Endothelial cell of umbilical vein (primary cell): ENCODE measurements at regions not wholly inside any gene's neighbourhood (a gene's known extent, or its start where the extent isn't known, plus 50 kb on each side); places are given as distances from the start of the nearest gene placed in this dataset.

Source experiments
- BruUV-seq: library from RNA; stranded (reverse); fragments of 400-500 nt; replicated peaks from 2 replicates; lab custom pipeline; 2021; lab: Mats Ljungman, UMichigan
- CTCF ChIA-PET: fragments of 300-600, 350-600 bp; sonication (Branson Sonifier 250); formaldehyde crosslinking; loops from one replicate; lab custom pipeline; 2021; ENCODE audit warnings: antibody characterized with exemption, inconsistent platforms; lab: Charles Lee
- POLR2A ChIA-PET: fragments of 300-600, 350-600 bp; sonication (Branson Sonifier 250); formaldehyde crosslinking; loops from one replicate; lab custom pipeline; 2021; ENCODE audit warnings: antibody characterized with exemption, inconsistent platforms; lab: Charles Lee
- DNase-seq: peaks from one replicate; pipeline ENCODE4 v3.0.0-alpha.2; 2011; ENCODE audit warnings: low read depth, low spot score
- FAIRE-seq: peaks from 2 replicates; lab custom pipeline; 2011; peaks lifted over from hg19 to GRCh38; lab: Jason Lieb, UNC
- H2AFZ ChIP-seq: 2 replicates; pipeline ENCODE4 v1.6.0; 2012; ENCODE audit warnings: low read depth, low read length, control low read depth, inconsistent platforms
- H3K27ac ChIP-seq: 2 replicates; pipeline ENCODE4 v1.5.1; 2011; ENCODE audit warnings: low read depth, mild to moderate bottlenecking, control low read depth, low read length, moderate library complexity; ENCODE audit not compliant: insufficient read depth
- H3K27me3 ChIP-seq, 2 experiments: 2 replicates each; pipeline versions ENCODE4 v1.6.0 to v1.6.1; 2011; ENCODE audit warnings: low read length in 2 of 2, mixed read lengths in 1 of 2; ENCODE audit not compliant: control insufficient read depth in 2 of 2, insufficient read depth in 2 of 2
- H3K36me3 ChIP-seq, 2 experiments: 2 replicates in 1 of 2; 3 replicates in 1 of 2; pipeline ENCODE4 v1.5.1; 2011; ENCODE audit warnings: low read length in 2 of 2, mild to moderate bottlenecking in 1 of 2, moderate library complexity in 1 of 2; ENCODE audit not compliant: control insufficient read depth in 2 of 2, insufficient read depth in 2 of 2; ENCODE audit errors: extremely low read depth in 1 of 2
- H3K4me1 ChIP-seq: 3 replicates; pipeline ENCODE4 v1.5.1; 2011; ENCODE audit warnings: mild to moderate bottlenecking, low read length; ENCODE audit not compliant: control insufficient read depth, insufficient read depth; ENCODE audit errors: extremely low read depth
- H3K4me2 ChIP-seq: 2 replicates; pipeline ENCODE4 v1.6.1; 2011; ENCODE audit warnings: low read length, control low read depth, mixed read lengths; ENCODE audit not compliant: insufficient read depth
- H3K4me3 ChIP-seq, 3 experiments: fragments of 200-600 bp in 1 of 3; sonication (generic), shearing (Covaris generic) in 1 of 3; replicated peaks in 1 of 3; 2 replicates each; pipeline ENCODE4 v1.5.1; 2011 to 2016; ENCODE audit warnings: control low read depth in 3 of 3, low read length in 3 of 3, mild to moderate bottlenecking in 2 of 3, inconsistent platforms in 1 of 3, low read depth in 1 of 3, moderate library complexity in 1 of 3; ENCODE audit not compliant: insufficient read depth in 1 of 3
- H3K79me2 ChIP-seq: 2 replicates; pipeline ENCODE4 v1.6.0; 2012; ENCODE audit warnings: low read length, inconsistent platforms; ENCODE audit not compliant: control insufficient read depth, insufficient read depth
- H3K9ac ChIP-seq: replicated peaks from 2 replicates; pipeline ENCODE3; 2011; ENCODE audit warnings: low read length, control low read depth; ENCODE audit not compliant: insufficient read depth; ENCODE audit errors: extremely low read depth
- H3K9me1 ChIP-seq: replicated peaks from 3 replicates; pipeline ENCODE4 v1.6.0; 2011; ENCODE audit warnings: mild to moderate bottlenecking, low read length; ENCODE audit not compliant: control insufficient read depth, insufficient read depth; ENCODE audit errors: extremely low read depth
- H3K9me3 ChIP-seq: replicated peaks from 2 replicates; pipeline ENCODE4 v1.5.1; 2012; ENCODE audit warnings: low read length, inconsistent platforms; ENCODE audit not compliant: control insufficient read depth, insufficient read depth
- H4K20me1 ChIP-seq: replicated peaks from 2 replicates; pipeline ENCODE3; 2011; ENCODE audit warnings: mild to moderate bottlenecking, low read length; ENCODE audit not compliant: control insufficient read depth, insufficient read depth; ENCODE audit errors: extremely low read depth
- CTCF ChIP-seq, 2 donors: IDR thresholded peaks; 1 replicate in 1 of 2; 2 replicates in 1 of 2; pipeline ENCODE4 v1.5.1; 2011; ENCODE audit warnings: low read length in 2 of 2, mild to moderate bottlenecking in 2 of 2, moderate library complexity in 2 of 2, control low read depth in 1 of 2, inconsistent platforms in 1 of 2, low read depth in 1 of 2; ENCODE audit not compliant: insufficient read depth in 1 of 2; ENCODE audit errors: extremely low read depth in 1 of 2
- EZH2 ChIP-seq: IDR thresholded peaks from 2 replicates; pipeline ENCODE4 v1.6.1; 2012; ENCODE audit warnings: borderline replicate concordance, low read depth, mild to moderate bottlenecking, moderate library complexity, low read length, inconsistent platforms; ENCODE audit not compliant: severe bottlenecking
- FOS ChIP-seq: IDR thresholded peaks from 2 replicates; pipeline ENCODE4 v1.6.1; 2011; ENCODE audit warnings: mild to moderate bottlenecking, low read length, moderate library complexity, borderline replicate concordance; ENCODE audit not compliant: insufficient read depth
- GATA2 ChIP-seq: IDR thresholded peaks from 2 replicates; pipeline ENCODE4 v1.7.0; 2011; ENCODE audit warnings: low read depth, mild to moderate bottlenecking, moderate library complexity, mixed read lengths, low read length; ENCODE audit not compliant: insufficient read length, insufficient read depth
- JUN ChIP-seq: IDR thresholded peaks from 2 replicates; pipeline ENCODE4 v1.6.1; 2011; ENCODE audit warnings: borderline replicate concordance, low read depth; ENCODE audit not compliant: insufficient read length, insufficient read depth
- MAX ChIP-seq: IDR thresholded peaks from 2 replicates; pipeline ENCODE4 v1.6.1; 2011; ENCODE audit not compliant: insufficient read depth, insufficient read length
- MYC ChIP-seq: IDR thresholded peaks from one replicate; pipeline ENCODE4 v1.6.1; 2011; ENCODE audit warnings: mild to moderate bottlenecking, low read depth, low read length
- POLR2A ChIP-seq: IDR thresholded peaks from 2 replicates; pipeline ENCODE4 v1.6.1; 2012; ENCODE audit warnings: low read depth, mild to moderate bottlenecking, control low read depth, low read length
- POLR2AphosphoS5 ChIP-seq: IDR thresholded peaks from 2 replicates; pipeline ENCODE4 v1.6.1; 2012; ENCODE audit warnings: low read depth, mild to moderate bottlenecking, control low read depth, low read length, moderate library complexity; ENCODE audit not compliant: insufficient read depth
- dilution Hi-C: fragments of 300-500 bp; cut with MboI; formaldehyde crosslinking; loops from one replicate; pipeline ENCODE4 v1.15.0; 2019; ENCODE audit warnings: low sequenced_read_pairs; ENCODE audit not compliant: extremely low pct_ligation_motif_present
- intact Hi-C: fragments of 100-400 bp; cut with micrococcal nuclease; formaldehyde crosslinking; loops from one replicate; pipeline ENCODE4 v1.10.0; 2022

- no peak overlapping the region for H3K4me3 ChIP-seq
- no TSS peak for BruUV-seq
- FAIRE-seq (no peak), DNase-seq (no peak)
- H3K9ac ChIP-seq, result no peak overlapping the region
- dilution Hi-C loops (no loop called here), intact Hi-C loops (no loop called here)
- H3K4me1 ChIP-seq, result peaks cover 20% of the 10 kb centered on the region
- no peaks in the 10 kb centered on the region for H4K20me1 ChIP-seq
- H3K9me1 ChIP-seq, result no peaks in the 10 kb centered on the region
- H3K36me3 ChIP-seq, result no peaks in the 10 kb centered on the region
- H3K4me2 ChIP-seq, result no peak overlapping the region
- H2AFZ ChIP-seq, result no peak overlapping the region
- H3K9me3 ChIP-seq, result no peaks in the 10 kb centered on the region
- POLR2A ChIA-PET, result no interaction called here
- CTCF ChIA-PET, result no interaction called here
- H3K79me2 ChIP-seq, result no peaks in the 10 kb centered on the region
- TF ChIP-seq MYC (no peak), FOS (no peak), JUN (no peak), POLR2A (no peak), CTCF (IDR thresholded peaks at IDR 0.05; ENCODE audit: extremely low read depth in 1 of 2, insufficient read depth in 1 of 2, low read depth in 1 of 2, low read length in 2 of 2) (no peak), GATA2 (no peak), POLR2AphosphoS5 (no peak), EZH2 (no peak), MAX (no peak)
- no peak overlapping the region for H3K27ac ChIP-seq
- H3K27me3 ChIP-seq, result no peaks in the 10 kb centered on the region
Measured at GRCh38 chr3:171970301-171970788, 69.0 kb upstream of the FNDC3B start.
